ENCODE measurements at regions not wholly inside any gene's neighbourhood (a gene's known extent, or its start where the extent isn't known, plus 50 kb on each side); places are given as distances from the start of the nearest gene placed in this dataset.

- TF ChIP-seq, protein P1, sequence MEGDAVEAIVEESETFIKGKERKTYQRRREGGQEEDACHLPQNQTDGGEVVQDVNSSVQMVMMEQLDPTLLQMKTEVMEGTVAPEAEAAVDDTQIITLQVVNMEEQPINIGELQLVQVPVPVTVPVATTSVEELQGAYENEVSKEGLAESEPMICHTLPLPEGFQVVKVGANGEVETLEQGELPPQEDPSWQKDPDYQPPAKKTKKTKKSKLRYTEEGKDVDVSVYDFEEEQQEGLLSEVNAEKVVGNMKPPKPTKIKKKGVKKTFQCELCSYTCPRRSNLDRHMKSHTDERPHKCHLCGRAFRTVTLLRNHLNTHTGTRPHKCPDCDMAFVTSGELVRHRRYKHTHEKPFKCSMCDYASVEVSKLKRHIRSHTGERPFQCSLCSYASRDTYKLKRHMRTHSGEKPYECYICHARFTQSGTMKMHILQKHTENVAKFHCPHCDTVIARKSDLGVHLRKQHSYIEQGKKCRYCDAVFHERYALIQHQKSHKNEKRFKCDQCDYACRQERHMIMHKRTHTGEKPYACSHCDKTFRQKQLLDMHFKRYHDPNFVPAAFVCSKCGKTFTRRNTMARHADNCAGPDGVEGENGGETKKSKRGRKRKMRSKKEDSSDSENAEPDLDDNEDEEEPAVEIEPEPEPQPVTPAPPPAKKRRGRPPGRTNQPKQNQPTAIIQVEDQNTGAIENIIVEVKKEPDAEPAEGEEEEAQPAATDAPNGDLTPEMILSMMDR (IDR thresholded peaks at IDR 0.05): no peak
- TF ChIP-seq POLR2A (IDR thresholded peaks at IDR 0.05): no peak
Measured at GRCh38 chr7:125555916-125556315, 626.3 kb upstream of the POT1 start.

Measured in thyroid gland (tissue), 4 donors.